Daoy (cell line): ENCODE measurements at regions not wholly inside any gene's neighbourhood (a gene's known extent, or its start where the extent isn't known, plus 50 kb on each side); places are given as distances from the start of the nearest gene placed in this dataset.
"Not testable (repeated sequence)": the region's sequence is repeated elsewhere in the genome, so short reads cannot be mapped to it uniquely, and the experiment has no call there.

Experiments
- DNase-seq: peaks from one replicate; pipeline ENCODE4 v3.0.0-alpha.2; 2015; ENCODE audit warnings: low read depth

DNA sequence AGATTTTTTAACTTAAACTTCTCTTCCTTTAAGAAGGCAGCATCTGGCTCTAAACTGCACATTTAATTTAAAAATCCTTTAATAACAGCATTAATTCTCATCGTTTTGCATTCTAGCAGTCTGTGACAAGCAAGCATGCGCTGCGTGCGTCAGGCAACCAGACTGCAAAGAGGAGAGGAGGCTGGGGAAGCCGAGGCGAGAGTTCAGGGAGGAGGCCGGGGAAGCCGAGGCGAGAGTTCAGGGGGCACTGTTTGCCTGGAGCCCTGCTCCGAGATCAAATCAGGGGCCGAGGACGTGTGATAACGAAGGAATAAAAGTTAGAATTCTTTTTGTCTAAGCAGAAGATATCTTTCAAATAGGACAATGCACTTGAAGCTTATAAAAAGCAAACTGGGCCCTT lies 435.7 kb downstream of the EFNB2 start:
- DNase-seq = no peak

DNA sequence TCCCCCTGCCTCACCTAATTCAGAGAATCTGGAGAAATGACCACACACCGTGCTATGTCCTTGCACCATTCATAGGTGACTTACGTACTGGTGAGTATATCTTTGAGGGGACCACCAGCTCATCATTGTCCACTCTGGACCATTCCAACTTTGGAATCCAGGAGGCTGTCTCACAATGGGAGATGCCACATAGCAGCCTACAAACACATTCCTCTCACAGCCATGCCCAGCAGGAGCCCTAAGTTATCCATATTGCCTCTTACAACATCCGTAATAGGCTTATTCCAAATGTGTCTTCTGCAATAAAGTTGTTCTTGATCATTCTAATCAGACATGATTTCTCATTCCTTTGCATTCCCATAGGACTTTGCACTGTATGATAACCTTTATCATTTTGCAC lies 436.7 kb downstream of the EFNB2 start:
- DNase-seq = no peak

DNA sequence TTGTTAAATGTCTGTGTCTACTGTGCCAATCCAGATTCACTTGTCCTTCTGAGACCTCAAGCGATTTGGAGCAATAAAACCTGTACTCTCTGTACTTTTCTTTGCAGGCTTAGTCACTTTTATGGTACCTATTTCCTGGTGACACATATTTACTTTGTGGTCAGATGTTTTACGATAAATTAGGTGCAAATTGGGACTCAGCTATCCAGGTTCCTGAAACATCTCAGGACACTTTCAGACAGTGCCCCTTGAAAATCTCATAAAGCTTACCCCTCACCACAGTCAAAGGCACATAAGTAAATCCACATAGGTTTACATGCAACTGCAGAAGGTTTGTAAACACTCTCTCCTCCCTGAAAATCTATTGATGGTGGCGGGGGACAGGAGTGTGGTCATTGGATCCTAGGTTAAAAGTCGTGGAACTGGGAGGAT lies 438.8 kb downstream of the EFNB2 start:
- DNase-seq = peak; percentile 44

DNA sequence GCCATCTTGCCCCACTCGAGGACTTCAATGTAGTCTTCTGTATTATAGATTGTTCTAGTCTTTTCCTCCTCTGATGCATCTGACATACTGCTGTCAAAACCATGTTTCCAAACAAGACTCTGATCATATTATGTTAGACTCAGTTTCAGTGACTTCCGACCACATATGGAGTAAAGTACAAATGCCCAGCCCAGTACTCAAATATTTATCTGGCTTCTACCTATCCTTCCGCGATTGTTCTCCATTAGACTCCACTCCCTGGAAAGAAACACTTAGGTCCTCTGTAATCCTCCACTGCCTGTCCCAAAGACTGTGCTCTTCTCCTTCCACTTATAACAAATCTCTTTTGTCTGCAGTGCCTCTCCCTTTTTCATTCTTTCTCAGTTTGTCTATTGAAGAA lies 439.5 kb downstream of the EFNB2 start:
- DNase-seq = no peak

DNA sequence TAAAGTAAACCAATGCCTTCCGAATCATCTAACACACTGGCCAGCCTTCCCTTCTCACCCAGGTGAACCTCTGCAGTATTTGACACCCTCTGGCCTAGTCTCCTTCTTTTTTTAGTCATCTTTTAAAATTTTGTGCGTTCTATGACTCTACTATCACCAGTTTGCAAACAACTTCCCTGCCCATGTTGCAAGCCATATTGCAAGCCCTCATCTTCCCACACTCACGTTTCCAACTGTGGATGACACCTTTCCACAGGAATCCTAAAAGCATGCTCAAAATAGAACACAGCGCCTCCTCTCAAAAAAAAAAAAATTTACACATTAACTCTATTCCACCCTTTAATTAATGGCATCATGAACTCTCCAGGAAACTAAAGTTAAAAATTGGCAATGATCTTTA lies 440.1 kb downstream of the EFNB2 start:
- no peak for DNase-seq

DNA sequence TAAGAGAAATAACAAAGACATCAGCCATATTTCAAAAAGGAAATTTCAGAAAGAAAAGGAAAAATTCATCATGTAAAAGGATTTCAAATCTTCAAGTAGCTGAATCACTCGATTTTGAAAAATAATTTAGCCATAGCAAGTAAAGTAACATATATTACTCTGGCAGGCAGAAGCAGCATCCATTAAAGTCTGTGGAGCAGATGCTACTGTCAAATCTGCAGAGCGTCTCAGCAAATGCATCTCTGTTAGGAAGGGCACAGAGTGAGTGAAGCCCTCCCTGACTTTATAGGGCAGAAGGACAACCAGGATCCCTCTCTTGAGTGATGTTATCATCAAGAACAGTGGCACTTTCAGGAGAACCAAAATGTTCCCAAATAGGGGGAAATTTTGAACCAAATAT lies 445.5 kb downstream of the EFNB2 start:
- DNase-seq = no peak

DNA sequence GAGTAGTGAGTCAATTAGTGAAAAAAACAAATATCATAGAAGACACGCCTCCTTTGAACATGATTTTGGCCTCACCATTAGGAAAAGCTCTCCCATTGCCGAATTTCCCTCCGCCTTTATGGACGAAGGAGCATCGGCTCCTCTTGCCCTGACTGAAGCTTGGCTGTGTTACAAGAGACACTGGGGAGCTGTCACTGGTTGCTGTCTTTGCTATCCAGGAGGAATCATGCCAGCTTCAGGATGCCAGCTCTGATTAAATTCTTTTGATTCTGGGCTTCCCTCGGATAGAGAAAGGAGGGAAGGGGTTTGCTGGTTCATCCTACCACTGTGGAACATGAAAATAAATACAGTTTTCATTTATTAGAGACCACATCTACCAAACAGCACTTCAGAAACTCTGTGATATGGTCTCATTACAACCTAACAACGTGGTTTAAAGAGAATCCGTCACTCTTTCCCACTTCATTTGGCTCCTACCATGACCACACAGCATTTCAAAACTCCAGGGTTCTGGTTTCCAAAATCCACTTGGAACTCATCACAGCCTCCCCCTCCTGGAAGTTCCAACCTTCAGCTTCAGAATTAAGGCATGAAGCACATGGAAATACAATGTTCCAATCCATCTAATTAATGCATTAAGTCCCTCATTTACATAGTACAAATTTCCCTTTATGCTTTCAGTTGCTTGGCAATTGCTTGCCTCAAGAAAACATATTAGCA lies 446.0 kb downstream of the EFNB2 start:
- DNase-seq = no peak

DNA sequence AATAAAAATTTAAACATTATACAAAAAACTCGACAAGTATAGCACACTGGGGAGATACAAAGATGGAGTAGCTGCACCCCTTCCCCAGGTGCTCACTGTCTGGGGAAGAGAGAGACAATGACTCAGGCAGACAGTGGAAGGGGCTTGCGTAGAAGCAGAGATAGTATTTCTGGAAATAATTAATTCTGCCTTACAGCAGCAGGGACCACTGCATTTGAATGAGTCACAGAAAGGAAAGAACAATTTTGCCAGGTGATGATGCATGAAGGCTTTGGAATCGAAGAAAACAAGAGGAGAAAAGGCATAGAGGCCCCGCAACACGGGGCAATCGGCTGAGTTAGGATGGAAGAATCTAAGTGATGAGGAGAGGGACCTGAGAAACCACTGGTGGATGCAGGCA lies 447.4 kb downstream of the EFNB2 start:
- DNase-seq = no peak

DNA sequence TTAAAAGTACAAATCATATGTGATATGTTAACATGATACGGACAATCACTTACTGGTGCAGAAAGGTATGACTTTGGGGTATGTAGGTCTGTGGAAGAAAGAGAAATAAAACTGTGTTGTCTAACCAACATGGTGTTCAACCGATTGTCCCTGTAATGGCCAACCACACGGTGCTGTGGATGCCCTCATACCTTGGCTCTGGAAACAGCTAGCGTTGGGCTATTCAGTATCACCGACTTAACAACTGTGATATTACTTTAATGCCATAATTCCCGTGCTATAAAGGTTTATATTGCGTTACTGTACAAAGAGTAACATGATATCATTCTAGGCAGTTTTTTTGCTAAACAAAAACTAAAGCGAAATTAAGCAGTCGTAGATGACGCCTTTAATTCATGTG lies 448.3 kb downstream of the EFNB2 start:
- DNase-seq = no peak

DNA sequence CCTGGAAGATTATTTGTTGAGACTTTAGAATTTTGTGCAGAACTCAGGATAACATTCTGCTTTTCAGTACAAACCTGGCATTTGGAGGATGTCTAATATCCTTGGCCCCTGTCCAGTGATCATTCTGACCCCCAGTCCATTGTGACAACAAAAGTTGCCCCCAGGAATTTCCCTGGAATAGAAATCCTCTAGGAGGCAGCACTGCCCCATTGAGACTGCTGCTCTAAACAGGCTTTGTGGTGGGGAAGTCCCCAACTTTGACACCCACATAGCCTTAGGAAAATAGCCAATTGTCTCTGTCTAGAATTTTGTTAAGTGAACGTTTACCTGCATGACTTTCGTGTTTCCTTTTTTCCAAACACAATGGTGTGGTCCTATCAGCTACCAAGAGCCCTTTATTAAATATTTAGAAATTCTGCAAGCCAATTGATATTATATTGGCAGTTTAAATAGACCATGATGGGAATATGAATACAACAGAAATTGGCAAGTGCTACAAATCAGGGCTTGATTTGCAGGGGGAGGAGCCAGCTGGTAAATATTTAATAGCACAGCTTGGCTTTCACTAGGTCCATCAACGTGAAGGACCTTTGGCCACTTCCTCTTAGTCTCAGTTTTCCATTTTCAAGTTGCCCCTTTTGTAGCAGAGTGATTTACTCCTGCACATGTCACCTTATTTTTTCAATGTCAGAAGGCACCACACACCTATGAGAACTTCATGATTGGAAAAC lies 451.7 kb downstream of the EFNB2 start:
- DNase-seq = peak; percentile 50

DNA sequence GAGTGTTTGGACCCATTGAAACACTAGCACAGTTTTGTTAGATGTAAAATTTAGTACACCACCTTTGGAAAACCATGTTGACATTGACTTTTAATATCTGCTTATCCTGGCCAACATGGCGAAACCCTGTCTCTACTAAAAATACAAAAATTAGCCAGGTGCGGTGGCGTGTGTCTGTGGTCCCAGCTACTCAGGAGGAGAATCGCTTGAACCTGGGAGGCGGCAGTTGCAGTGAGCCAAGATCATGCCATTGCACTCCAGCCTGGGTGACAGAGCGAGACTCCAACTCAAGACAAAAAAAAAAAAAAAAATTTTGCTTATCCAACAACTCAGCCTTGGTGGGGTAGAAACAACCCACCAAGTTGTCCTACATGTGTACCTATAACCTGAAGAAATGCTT lies 454.2 kb downstream of the EFNB2 start:
- not testable (repeated sequence) for DNase-seq

DNA sequence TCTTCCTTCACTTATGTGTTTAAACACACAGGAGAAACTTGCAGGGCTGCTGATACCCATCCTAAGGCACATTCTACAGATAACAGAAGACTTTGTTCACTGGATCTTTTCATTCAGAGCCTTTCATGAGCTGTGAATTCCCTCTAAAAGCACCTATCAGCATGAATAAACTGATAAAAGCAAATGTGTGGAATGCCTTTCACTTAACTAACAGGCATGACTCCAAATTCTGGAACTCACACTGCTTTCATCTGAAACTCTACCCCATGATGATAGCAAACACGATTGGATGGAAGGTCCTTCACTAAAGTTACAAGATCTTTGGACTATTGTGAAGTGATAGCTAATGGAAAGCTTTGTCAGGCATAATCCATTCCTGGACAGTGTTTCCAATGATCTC lies 457.3 kb downstream of the EFNB2 start:
- DNase-seq = no peak

DNA sequence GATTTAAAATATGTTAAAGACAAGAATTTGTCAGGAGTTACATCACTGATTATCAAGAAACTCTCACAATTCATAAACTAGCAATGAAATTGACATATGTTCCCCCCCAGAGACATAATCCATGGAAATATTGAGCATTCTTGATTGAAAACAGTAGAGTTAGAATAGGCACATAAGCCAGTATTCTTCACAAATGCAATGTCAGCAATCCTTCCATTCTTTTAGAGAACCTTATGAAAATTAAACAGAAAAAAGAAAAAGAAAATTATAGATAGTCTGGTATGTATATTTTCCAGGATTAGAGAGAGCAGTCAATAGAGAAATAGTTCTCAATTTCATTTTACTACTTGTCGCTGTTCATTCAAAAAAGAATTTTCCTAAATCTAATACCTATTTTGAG lies 458.4 kb downstream of the EFNB2 start:
- DNase-seq = no peak

DNA sequence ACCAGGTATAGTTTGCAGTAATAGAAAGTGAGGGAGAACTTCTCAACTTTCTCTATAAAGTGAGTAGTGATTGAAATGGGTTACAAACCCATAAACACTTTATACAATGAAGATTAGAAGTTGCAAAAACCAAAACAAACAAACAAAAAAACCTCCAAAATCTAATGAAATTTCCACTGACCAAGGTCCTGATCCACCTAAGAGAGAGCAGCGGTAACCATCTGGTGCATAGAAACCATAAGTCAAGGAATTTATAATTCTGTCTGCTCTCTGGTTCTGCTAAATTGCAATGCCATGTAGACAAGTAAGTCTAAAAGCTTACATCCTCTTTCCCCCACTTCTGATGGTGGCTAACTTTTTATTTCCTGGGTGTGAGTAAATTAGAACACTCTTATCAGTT lies 463.4 kb downstream of the EFNB2 start:
- no peak for DNase-seq

DNA sequence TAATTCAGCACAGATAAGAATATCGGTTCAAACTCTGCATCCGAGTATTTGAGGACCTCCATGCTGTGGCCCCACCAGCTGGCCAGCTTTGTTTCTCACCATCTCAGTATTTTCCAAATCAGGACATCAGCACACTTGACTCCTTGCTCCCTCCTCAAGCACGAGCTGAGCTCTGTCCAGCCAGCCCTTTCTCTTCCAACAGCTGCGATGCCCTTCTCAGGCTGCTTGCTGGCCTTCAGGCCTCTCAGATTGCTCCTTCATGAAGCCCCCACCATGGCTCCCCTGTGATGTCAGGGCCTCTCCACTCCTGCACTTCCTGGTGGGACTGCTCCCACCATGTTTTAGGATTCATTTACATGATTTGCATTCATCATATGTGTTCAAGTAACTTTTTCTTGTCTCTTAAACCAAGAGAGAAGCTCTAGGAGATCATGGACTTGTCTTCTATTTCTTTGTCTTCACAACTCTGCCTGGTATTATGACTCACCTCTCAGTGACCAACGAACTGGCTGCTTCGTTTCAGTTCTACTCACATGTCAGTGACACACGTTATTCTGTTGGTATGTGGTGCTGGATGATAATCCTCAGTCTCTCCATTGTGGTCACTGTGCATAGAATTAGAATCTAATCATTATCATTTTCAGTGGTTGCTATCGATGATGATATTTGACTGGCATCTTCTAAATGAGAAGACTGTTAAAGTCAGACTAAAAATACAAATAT lies 471.7 kb downstream of the EFNB2 start:
- peak; percentile 51 for DNase-seq

DNA sequence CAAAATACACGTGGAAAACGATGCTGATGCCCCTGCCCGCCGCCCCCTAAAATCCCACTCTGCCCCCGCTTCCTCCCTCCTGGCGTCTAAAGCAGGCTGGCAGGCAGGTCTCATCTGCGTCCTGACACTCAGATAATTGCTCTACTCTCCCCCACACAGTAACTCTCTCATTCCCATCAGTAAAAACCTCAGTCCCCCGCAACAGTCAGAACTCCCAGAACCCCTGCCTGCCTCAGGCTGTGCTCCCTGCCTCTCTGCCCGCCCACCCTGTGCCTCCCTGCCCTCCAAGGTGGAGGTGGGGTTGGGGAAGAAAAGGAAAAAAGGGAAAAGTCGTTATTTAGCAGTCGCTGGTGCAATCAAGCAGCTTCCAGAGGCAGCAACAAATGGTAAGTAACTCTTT lies 473.7 kb downstream of the EFNB2 start:
- no peak for DNase-seq

DNA sequence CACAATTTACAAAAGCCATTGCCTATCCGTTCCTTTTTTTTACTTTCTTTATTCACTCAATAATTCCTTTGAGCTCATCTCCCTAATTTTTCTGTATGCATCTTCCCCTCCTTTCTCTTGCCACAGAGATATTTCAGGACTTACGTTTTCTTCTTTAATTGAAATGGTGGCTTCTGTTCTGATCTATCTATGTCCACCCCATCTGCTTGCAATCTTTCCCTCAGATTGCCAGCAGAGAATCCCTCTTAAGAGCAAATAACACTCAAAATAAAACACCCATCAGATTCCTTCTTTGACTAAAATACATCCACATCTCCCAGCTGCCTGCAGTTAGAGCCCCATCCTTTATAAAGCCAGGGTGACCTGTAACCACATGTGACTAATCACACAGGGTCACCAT lies 478.6 kb downstream of the EFNB2 start:
- DNase-seq = no peak

DNA sequence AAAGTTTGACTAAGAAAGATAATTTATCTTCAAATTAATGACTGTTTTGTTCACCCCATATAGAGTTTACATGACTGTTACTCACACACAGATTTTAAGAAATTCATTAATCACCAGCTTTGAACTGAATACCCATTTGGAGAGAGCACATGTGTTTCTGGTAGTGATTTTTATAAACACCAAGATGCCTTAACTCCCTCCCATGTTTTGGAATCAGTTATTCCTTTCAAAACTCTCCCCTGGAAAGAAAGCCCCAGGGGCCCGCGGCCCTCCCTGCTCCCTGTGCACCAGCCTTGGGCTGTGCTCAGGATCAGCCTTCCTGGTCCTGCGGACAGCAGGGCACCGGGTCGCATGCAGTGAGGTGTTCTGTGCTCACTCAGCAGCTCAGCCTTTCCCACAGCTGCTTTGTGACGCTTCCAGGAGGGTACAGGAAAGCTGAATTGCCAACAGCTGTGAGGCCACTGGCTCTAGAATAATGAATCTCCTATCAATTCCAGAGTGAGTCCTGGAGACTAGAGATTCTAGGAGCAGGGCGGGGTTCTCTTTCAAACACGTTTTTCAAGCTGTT lies 483.2 kb downstream of the EFNB2 start:
- DNase-seq = peak; percentile 9

DNA sequence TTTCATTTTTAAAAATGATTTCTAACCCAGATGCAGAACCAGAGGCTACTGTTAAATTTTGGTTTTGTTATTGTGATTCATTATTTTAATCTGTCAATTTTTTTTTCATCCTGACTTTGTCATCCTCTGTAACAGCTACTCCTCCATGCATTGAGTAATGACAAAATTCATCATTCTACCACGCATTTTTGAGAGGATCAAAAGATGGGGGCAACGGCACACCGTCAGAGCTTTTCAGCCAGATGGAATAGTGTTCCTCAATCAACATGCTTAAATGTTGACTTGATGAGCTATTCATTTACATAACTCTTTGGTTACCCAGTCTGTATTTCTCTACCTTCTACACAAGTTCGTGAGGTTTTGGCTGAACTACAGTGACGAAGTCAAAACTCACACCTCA lies 486.3 kb downstream of the EFNB2 start:
- no peak for DNase-seq

DNA sequence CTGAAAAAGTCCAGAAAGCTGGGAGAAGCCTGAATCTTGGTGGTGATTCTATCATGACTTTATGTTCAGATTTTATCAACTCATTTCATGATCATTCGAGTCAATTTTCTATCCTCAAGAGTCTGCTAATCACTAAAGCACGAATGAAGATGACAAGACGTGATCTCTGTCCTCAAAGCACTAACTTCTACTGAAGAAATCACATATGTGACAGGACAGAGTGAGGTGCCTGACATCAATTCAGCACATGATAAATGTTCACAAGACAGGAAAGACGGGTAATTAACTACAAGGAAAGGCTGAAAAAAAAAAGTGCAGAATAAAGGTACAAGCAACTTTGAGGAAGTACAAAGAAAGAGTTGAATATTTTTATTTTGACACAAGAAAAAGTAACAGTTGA lies 487.1 kb downstream of the EFNB2 start:
- DNase-seq = no peak

DNA sequence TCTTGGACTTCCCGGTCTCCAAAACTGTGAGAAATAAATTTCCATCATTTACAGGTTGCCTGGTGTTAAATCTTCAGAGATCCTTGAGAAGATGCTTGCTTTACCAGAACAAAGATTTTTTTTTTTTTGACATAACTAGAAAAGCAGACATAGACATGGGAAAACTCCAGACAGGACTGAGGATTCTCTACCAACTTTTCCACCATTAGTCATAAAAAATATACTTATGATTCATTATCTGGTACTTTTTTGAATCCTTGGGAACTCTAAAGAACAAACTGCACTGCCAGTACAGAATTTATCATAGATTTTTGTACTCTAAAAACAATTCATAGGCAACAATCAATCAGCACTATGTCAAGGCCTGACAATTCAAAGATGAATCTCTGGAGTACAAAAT lies 487.6 kb downstream of the EFNB2 start:
- no peak for DNase-seq

DNA sequence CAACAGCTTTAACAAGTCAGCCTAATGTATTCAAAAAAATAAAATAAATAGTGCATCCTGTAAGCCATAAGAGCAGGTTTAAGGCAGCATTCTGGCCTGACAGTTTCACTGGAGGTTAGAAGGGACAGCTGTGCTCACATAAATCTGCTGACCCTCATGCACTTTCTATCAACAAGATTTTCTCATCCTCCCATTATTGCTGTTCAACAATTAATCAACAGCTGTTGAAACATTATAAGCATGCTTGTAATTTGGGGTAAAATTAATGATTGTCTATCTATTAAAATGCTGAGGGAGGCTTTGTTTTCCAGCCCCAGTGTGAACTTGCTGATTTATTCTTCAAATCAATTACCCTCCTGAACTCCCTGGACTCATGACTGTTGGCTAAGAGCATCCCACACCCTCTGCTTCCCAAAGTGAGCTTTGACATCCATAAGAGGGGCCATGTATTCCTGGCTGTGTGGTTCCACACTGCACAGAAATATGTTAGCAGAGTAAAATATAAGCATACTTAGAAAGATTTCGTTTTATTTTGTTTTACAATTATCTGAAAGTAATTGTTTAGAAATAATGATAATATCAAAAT lies 492.4 kb downstream of the EFNB2 start:
- no peak for DNase-seq
